ENCODE measurements at regions not wholly inside any gene's neighbourhood (a gene's known extent, or its start where the extent isn't known, plus 50 kb on each side); places are given as distances from the start of the nearest gene placed in this dataset.

DNA sequence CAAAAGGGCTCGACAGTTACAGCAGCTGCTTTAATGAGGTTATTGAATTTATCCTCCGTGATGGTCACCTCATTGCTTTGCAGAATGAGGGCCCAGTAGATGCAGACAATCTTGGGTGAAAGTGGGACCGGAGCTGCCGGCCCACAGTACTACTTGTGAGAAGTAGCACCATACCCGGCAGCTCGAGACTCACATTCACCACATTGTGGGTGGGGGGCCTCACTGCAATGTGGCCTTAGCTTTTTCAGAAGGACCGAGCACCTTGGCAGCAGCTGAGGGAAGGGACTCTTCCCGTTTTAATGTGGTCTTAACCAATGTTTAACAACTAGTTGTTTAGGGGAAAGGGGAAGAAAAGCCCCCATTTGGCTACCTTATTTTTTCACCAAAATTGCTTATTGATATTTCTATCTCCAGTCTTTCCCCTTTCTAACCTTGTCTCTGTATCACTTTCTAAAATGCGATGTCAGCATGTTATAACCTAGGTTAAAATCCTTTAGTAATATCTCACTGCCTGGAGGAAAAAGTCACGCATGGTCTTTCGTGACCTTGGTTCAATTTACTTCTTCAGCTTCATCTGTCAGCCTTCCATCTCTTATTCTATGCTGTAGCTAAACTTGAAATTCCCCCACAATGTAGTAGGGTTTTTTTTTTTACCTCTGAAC, 87.4 kb upstream of the PHYHIPL start:
- no peak for DNase-seq (ENCODE audit: low spot score)

DNA sequence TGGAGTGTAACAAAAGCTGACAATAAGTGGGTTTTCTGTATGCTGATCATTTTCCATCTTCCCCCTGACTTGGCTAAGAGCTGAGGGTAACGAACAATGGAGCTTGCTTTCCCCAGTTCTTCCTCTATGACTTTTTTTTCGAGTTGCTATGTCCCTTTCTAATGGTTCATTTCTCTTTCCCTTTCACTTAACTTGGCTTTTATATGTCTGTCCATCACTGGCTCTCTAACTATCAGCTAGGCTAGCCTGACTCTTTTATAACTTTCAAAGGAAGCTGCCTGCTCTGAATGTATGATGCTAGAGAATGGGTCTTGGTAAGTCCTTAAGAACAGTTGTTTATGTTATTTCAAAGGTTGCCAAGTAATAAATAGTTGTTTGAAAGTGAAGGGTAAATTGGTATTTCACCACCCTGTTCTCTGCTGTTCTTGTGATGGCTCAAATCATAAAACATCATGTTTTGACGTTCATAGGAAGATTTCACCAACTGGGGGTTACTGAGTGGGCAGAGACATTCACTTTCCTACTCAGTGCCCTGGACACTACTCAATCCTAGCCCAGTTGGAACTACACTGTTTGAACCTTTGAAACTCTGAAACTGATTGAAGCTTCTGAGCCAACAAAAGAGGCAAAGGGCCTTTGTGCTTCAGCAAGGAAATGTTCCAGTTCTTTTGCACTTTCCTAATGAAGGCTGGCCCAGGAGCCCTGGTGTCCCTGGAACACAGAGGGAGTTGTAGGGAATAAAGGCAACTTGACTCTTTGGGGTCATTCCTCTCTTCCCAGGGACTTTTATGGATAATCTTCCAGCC, 85.4 kb upstream of the PHYHIPL start:
- no peak for DNase-seq (ENCODE audit: low spot score)

DNA sequence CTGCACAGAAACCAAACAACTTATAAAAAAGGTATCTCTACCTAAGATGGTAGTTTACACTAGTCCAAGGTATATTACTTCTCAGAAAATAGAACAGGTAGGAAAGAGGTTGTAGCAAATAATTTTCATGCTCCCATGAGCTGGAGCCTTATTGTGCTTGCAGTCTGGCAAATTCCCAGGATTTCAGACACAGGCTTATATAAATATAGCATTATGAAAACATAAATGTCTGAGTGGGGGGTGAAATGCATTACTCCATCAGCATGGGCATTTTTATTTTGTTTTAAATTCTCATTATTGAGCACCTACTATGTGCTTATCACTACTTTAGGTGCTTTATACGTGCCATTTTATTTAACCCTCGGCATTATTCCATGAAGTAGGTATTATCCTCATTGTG, 83.0 kb upstream of the PHYHIPL start:
- no peak for DNase-seq (ENCODE audit: low spot score)

DNA sequence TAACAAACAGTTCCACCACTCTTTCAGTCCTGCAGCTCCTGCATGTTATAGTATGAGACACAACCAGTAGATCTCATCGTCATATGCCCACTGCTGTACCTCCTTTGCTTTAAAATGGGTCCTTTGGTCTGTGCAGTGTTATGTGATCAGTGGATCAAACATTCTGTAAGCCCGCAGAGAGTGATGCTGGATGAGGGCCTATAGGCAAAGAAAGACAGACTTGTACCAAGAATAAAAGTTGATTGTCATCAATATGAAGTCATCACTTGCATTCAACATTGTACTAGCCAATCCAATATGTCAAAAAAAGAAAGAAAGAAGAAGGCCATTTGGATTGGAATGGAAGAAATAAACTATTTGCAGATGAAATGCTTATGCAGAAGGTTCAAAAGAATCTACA, 79.8 kb upstream of the PHYHIPL start:
- no peak for DNase-seq (ENCODE audit: low spot score)

DNA sequence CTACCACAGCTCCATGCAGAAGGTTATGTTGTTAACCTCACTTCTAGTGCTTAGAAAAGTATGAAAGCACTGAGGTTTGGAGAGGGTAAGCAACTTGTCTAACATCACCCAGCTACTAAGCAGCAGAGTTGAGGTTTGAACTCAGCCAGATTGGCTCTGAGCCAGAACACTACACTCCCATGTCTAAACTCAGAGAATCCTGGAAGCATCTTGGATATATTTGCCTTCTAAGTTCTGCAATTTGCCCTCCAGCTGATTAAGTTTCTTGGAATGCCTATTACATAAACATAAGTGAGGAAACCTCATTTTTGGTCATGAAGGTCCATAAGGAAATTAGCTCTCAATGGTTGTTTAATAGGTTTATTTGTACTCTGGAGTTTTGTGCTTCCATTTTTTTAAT, 78.1 kb upstream of the PHYHIPL start:
- DNase-seq (ENCODE audit: low spot score), result no peak

DNA sequence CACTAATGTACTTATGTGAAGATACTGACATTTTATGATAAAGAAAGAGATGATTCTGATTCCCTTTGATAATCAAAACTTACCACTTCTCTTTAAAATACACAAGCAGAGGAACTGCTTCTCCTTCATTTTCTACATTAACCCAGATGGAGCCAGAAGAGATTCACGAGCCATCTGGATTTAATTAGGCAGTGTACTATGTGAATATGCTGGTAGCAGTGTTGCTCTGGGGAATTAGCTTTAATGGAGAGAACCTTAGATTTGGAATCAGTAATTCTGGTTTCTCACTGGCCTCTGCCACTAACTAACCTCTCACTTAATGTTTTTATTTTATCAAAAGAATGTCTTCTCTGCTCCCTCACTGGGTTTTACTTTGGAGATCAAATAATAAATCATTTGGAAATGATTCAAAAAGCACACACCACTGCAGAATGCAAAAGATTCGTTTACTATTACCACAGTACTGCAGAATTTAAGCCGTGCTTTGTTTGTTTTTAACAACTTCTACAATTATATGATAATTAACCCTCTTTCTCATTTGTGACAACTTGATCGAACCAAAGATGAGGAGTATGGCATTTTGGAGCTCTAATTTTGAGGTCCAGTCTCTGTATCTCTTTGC, 77.5 kb upstream of the PHYHIPL start:
- no peak for DNase-seq (ENCODE audit: low spot score)

DNA sequence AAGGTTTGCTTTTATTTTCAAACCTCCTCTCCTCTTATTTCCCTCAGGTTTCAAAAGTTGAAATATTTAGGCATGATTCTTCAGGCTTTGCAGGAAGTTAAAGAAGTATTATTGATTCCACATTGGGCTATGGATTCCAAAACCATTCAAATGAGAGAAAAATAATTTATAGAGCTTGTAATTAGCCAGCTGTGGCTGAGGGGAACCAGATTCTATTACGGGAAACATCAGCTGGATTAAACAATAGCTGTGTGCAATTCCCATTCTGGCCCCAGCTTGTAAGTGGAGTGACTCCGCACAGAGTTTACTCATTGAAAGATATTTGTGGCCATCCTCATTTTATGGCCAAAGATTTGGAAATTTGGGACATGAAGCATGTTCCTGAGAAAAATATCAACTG, 77.0 kb upstream of the PHYHIPL start:
- no peak for DNase-seq (ENCODE audit: low spot score)

DNA sequence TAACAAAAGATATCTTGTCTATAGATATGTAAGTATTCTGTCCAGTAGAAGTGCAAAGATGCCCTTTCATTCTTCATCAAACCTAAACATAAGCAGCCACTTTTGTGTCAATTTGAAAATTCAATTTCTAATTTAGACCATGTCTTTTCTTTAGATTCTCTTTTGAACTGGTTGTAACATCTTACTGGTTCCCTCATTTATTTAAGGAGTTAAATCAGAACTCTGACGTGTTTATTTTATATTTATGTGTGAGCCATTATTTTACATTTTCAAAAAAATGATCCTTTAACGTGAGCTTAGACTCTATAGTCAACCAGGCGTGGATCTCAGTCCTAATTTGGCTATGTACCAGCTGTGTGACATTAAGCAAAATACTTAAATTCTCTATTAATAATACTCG, 74.0 kb upstream of the PHYHIPL start:
- no peak for DNase-seq (ENCODE audit: low spot score)

DNA sequence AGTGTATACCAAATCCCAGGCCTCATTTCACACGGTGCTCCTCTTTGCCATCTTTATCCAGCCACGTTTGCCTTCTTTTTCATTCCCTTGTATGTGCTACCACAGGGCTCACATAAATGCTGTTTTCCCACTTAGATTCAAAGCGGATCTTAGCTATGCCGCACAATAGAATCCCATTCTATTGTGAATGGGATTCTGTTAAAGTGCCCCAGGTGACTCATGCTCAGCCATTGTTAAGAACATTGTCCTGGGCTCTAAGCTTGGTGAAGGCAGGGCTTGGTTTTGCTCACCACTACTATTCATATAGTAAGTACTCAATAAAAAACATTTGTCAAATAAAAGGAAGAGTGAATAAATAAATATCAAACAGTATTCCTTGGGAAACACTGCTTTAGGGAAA, 72.3 kb upstream of the PHYHIPL start:
- DNase-seq (ENCODE audit: low spot score), result no peak

DNA sequence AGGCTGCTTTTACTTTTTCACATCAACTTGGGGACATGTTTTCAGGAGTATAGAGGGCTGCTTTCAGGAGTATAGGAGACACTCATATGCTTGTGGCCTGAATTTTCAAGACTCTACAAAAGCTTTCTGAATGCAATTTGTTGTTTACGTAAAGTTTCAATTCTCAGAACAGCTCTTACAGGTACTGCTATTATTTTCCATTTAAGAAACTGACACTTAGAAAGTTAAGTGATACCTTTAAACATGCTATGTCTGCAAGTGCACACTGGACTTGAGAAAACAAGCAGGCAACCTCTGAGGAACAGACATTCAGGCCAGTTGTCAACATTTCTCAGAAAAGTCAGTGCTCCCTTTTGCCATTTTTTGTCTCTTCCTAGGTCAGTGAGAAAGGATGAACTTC, 70.0 kb upstream of the PHYHIPL start:
- DNase-seq (ENCODE audit: low spot score), result no peak

DNA sequence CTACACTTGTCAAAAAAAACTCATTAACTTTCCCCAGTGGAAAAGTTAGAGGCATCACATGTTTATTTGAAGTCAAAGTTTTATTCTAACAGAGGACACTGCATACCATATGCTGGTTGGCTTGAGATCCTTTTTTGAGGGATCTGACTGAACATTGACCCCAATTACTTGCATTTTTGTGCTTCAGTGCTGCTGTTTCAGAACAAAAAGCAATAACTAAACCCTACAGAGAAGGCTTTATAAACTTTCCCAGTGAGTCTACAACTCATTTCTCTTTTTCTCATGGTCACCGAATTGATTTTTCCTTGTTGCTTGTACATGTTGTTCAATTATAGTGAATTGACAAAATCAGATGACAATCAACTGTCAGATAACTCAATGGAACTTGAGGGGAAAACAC, 69.3 kb upstream of the PHYHIPL start:
- DNase-seq (ENCODE audit: low spot score), result no peak

DNA sequence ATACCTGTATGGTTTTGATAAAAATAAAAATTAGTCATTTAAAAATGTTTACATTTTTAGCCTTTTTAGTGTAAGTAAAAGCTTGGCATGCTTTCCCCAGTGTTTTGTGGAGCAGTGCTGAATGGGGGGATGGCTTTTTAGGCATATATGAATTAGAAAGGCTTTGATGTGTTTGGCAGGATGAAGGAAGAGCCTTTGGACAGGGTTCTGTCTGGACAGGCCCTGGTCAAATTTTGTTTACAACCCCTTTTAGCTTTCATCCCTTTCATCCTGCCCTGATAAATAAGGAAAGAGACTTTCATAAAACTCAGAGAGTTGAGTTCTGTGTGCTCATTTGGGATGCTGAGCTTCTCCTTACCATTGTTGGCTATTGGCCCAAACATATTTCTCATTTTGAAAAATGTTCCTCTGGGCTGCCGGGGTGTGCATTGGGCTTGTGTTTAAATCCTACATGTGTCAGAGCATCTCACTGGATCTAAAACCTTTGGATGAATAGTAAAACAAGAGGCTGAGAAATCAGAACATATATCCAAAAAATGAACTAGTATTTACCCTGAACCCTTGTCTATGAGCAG, 68.1 kb upstream of the PHYHIPL start:
- DNase-seq (ENCODE audit: low spot score), result no peak

DNA sequence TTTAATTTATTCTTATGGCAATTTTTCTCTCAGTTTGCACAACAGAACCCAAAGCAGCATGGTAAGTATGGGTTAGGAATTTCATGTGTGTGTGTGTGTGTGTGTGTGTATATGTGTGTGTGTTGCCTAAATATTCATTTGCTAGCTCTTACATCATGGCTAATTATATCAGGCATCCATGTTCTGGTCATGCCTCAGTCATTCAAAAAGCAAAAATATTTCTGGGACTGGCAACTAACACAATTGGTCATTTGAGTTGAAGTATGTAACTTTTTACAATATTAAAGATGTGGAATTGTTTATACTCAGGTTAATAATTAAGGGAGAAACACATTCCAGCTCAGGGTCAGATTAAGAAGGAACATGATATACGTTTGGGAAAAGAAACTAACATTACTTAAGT, 67.6 kb upstream of the PHYHIPL start:
- DNase-seq (ENCODE audit: low spot score), result no peak

DNA sequence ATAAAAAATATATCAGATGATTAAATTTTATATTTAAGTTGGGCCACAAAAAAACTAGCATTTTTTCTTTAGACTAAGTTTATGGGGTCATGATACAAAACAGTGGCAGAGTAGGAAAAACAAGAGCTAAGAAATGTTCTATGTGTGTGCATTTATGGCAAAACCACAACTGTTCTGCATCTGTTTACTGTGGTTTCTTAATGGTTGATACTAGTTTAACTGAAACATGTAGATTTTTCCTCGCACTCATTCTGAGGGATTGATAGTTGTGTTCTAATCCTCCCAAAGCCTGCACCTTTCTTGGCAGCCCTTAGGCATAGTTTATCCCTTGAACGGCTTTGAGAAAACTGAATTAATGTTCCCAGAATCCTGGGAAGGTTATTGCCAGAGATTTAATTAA, 66.6 kb upstream of the PHYHIPL start:
- DNase-seq (ENCODE audit: low spot score), result no peak

DNA sequence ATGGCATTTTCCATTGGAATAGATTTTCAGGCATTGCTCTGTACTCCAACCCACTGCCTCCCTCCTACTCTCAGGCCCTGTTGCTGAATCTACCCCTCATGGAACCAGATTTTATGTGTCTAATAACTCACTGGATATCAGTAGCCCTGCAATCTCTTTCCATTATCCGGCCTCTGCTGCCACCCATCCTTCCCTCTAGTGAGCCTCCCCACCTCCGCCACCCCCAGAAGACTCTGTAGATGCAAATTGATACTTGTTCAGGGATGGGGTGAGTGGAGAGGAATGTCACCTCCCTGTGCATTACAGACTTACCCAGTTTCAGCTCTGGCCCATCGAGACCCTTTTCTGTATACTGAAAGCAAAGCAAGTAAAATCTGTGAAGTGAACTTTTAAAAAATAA, 52.3 kb upstream of the PHYHIPL start:
- DNase-seq (ENCODE audit: low spot score), result no peak

DNA sequence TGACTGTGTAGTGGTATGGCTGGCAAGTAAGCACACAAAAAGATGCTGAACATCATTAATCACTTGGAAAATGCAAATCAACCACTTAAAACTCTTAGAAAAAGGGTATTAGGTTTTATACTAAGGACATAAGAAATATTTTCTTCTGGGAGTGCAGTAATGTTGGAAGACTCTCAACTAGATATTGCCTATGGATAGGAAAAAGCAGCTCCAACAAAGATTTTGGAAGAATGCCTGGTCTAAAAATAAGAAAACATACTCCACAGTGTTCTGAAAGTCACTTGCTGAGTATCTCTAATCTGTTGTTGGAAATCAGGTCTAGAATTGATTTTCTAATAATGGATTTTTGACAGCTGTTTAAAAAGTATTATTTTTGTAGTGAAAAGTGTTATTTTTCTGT, 50.8 kb upstream of the PHYHIPL start:
- DNase-seq (ENCODE audit: low spot score), result no peak

DNA sequence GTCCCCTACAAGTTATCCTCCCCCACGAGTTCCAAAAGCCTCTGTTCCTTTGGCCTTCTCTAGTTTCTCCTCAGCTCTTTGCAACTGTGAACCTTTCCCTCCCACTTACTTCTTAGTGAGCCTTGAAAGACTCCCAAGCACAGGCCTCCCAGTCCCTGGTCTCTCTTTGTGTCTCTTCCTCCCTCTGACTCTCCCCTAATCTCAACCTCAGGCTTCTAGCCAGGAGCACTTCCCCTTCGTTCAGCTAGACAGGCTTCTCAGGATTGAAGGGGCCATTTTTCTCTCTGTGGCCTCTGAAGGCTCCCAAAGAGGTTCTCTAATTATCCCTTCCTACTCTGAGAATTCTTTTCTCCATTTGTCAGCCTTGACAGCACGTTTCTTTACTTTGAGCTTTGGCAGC, 50.2 kb upstream of the PHYHIPL start:
- DNase-seq (ENCODE audit: low spot score), result no peak

Measured in left forelimb (tissue), 1 donor.